T1000 (cell line): ENCODE measurements at regions not wholly inside any gene's neighbourhood (a gene's known extent, or its start where the extent isn't known, plus 50 kb on each side); places are given as distances from the start of the nearest gene placed in this dataset.
"Not testable (repeated sequence)": the region's sequence is repeated elsewhere in the genome, so short reads cannot be mapped to it uniquely, and the experiment has no call there.

Experiments used
- DNase-seq: peaks from one replicate; lab custom pipeline; 2025; ENCODE audit warnings: mixed read lengths; lab: John Stamatoyannopoulos, UW

DNA sequence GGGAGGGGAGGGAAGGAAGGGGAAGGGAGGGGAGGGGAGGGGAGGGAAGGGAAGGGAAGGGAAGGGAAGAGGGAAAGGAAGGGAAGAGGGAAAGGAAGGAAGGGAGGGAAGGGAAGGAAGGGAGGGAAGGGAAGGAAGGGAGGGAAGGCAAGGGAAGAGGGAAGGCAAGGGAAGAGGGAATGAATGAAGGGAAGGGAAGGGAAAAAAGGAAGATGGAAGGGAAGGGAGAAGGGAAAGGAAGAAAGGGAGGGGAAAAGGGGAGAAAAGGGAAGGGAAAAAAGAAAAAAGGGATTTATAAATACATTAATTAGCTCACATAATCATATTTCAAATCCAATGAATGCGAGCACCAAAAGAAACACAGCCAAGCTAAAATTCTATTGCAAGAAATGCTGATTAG lies 202.9 kb upstream of the LRRTM4 start:
- DNase-seq = no peak

DNA sequence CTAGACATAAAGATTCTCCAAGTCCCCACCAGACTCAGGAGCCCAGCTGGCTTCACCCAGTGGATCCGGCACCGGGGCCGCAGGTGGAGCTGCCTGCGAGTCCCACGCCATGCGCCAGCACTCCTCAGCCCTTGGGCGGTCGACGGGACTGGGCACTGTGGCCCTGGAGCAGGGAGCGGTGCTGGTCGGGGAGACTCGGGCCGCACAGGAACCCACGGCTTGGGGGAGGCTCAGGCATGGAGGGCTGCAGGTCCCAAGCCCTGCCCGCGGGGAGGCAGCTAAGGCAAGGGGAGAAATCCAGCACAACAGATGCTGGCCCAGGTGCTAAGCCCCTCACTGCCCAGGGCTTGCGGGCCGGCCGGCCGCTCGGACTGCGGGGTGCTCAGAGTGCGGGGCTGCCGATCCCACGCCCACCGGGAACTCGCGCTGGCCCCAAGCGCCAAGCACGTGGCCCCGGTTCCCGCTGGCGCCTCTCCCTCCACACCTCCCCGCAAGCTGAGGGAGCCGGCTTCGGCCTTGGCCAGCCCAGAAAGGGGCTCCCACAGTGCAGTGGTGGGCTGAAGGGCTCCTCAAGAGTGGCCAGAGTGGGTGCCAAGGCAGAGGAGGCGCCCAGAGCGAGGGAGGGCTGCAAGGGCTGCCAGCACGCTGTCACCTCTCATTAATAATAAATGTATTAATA lies 212.6 kb upstream of the LRRTM4 start:
- DNase-seq = not testable (repeated sequence)

DNA sequence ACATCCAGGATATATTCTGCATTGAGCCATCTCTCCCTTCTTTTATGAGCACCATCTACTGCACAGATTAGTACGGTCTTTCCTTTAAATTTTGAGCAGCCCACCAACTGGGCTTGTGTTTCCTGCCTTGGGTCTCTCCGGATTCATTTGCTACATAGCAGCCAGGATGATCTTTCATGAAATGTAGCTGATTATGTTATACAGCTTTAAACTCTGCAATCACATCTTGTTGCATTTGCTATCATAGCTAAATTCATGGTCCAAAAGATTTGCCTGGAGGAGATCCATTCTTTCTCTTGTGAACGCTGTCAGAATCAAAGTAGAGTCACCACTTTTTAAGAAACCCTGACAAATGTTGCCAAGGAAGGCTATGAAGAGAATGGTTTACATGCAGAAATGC lies 215.1 kb upstream of the LRRTM4 start:
- DNase-seq = no peak

DNA sequence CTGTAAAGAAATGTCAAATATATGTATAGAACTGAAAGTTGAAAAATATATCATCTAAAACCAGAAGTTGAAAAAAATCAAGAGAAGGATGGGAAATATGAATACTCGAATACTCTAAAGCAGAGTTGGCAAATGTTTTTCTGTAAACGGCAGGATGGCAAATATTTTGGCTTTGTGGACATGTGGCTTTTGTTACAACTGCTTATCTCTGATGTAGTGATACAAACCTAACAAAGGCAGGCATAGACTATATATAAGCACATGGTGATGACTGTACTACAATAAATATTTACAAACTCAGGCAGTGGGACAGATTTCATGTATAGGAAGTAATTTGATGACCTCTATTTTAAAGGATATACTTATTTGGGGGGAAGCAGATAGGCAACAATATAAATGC lies 224.6 kb upstream of the LRRTM4 start:
- no peak for DNase-seq

DNA sequence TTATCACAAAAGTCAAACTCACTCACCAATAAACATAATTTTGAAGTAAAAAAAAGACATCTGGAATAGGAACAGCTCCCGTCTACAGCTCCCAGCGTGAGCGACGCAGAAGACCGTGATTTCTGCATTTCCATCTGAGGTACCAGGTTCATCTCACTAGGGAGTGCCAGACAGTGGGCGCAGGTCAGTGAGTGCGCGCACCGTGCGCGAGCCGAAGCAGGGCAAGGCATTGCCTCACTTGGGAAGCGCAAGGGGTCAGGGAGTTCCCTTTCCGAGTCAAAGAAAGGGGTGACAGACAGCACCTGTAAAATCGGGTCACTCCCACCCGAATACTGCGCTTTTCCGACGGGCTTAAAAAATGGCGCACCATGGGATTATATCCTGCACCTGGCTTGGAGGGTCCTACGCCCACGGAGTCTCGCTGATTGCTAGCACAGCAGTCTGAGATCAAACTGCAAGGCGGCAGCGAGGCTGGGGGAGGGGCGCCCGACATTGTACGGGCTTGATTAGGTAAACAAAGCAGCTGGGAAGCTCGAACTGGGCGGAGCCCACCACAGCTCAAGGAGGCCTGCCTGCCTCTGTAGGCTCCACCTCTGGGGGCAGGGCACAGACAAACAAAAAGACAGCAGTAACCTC lies 231.7 kb upstream of the LRRTM4 start:
- not testable (repeated sequence) for DNase-seq

DNA sequence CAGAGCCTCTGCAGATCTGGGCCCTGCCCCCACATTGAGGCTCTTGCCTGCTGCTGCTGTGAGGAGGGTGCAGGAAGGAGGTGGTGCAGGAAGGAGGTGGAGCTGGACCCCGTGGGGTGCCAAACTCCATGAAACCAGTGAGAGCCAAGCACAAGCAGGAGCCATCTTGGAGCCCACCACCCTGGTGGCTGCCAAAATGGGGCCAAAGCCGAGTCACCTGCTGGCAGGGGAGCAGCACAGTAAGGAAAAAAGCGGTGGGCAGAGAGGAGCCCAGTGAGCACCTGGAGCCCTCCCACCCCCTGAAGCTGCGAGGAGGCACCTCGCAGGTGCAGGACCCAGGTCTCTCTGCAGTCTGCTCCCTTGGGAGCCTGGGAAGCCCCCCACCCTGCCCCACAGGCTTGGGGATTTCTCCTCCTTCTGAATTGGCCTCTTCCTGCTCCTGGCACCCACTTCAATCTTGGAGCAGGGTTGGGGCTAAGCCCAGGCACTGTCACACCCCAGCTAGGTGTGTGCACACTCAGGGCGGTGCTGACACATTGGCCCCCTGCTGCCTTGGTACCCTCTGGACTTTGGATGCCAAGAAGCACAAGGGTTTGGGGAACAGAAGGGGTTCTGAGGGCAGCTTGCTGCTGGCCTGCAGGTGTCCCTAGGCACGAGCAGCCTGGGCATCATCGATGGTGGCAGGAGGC lies 245.4 kb upstream of the LRRTM4 start:
- no peak for DNase-seq

DNA sequence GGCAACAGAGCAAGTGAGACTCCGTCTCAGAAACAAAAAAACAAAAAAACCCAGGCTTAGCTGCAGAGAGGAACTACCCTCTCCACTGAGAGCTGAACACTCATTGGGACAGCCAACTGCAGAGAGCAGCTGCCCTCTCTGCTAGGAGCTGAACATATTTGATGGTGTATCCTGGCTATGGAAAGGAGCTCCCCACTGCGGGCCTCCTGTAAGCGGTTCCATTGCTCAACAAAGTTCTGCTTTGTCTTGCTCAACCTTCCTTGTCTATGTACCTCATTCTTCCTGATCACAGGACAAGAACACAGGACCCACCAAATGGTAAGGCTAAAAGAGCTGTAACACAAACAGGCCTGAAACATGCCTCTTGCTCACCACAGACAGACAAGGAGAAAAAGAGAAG lies 246.3 kb upstream of the LRRTM4 start:
- DNase-seq = no peak

DNA sequence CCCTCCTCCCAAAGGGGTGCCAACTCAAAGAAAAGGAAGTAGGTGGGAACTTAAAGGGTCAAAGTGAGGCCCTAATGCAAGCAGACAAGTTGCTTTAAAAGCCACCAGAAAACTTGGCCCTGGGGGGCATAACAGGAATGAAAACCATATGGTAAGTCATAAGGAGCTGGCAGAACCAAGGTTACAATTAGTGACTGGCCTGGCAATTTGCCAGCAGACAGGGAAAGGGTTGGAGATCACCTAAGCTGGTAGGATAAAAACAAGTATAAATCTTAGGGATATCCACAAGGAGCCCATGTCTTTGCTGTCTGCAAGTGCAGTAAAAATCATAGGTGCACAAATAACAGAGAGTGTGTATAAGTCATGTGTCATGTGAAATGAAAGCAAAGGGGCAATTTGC lies 256.7 kb upstream of the LRRTM4 start:
- no peak for DNase-seq

- not testable (repeated sequence) for DNase-seq
Observed at GRCh38 chr2:77793500-77793899, 271.3 kb upstream of the LRRTM4 start.

DNA sequence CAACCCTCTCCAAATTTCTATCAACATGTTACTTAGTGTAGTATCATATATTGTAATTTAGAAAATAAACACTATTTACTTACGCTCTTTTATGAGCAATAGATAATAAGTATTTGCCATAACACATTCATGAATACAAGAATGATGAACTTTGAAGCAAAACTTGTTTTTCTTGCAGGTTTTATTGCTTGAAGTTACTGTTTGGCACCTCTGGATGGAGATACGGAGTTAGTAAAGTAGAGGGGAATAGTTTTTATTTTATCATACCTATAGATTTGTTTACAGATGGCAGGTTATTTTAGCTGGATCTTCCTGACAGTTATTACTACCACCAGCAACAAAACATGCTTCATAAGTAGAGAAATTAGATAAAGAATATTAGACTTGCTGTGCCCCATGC lies 274.2 kb upstream of the LRRTM4 start:
- no peak for DNase-seq

GRCh38 chr2:77797088-77797487 lies 274.9 kb upstream of the LRRTM4 start:
- DNase-seq = no peak

GRCh38 chr2:77800410-77800809 lies 278.2 kb upstream of the LRRTM4 start:
- DNase-seq = no peak

GRCh38 chr2:77807531-77808215 lies 285.5 kb upstream of the LRRTM4 start:
- DNase-seq = peak; percentile 28

GRCh38 chr2:77808599-77808998 lies 286.4 kb upstream of the LRRTM4 start:
- no peak for DNase-seq

- no peak for DNase-seq
Observed at GRCh38 chr2:77813599-77813998, 291.4 kb upstream of the LRRTM4 start.

DNA sequence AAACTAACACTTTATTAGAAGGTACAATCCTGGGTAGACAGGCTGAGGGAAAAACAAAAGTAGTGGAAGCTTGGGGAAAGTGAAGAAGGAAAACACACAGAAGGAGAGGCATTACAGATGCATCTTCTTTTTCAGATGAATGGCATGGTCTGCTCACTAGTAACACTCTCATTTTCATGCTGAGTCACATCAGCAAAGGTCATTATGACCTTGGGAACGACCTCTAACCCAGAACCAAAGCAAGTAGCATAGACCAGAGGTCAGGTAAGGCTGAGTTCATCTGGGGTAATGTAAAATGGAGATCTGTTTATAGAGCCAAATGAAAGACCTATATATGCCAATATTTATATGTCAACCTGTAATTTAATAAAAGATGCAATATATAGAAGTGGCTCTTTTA lies 294.4 kb upstream of the LRRTM4 start:
- DNase-seq = no peak

DNA sequence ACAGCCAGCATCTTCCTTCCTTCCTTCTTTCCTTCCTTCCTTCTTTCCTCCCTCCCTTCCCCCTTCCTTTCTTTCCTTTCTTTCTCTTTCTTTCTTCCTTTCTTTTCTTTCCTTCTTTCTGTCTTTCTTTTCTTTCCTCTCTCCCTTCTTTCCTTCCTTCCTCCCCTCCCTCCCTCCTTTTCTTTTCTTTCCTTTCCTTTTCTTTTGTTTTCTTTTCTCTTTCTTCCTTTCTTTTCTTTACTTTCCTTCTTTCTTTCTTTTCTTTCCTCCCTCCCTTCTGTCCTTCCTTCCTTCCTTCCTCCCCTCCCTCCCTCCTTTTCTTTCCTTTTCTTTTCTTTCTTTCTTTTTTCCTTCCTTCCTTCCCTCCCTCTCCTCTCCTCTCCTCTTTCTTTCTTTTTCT lies 296.0 kb upstream of the LRRTM4 start:
- DNase-seq = no peak

- no peak for DNase-seq
Observed at GRCh38 chr2:77823028-77823427, 300.9 kb upstream of the LRRTM4 start.

DNA sequence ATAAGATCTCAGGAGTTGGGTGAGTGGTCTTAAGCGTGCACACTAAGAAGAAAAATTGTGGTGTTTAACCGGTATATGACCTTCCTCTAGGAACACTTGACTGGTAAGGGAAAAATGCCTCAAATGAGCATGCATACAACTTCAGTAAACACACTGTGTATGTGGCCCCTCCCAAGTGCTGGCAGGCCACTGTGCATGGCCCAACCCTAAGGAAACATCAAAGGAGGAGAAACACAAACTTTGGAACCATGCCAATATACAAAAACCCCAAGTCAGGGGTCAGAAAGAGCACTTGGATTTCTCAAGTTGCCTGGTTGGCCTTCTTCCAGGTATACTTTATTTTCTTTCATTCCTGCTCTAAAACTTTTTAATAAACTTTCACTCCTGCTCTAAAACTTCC lies 308.9 kb upstream of the LRRTM4 start:
- DNase-seq = no peak

- DNase-seq = no peak
Observed at GRCh38 chr2:77831471-77831870, 309.3 kb upstream of the LRRTM4 start.

DNA sequence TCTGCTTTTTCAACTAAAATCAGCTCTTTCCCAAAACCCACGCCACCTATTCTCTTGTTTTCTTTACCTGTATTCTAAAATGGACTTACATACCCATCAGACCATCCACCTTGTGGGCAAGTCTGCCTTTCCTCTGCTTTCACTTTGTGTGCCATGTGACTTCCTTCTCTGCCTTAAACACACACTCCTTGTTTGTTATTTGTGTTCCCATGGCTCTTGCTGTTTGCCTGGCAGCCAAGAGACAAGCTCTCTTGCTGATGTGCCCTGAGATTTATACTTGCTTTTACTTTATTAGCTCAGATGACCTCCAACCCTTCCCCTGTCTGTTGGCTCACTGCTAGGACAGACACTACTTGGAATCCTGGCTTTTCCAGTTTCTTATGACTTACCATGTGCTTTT lies 309.7 kb upstream of the LRRTM4 start:
- no peak for DNase-seq

DNA sequence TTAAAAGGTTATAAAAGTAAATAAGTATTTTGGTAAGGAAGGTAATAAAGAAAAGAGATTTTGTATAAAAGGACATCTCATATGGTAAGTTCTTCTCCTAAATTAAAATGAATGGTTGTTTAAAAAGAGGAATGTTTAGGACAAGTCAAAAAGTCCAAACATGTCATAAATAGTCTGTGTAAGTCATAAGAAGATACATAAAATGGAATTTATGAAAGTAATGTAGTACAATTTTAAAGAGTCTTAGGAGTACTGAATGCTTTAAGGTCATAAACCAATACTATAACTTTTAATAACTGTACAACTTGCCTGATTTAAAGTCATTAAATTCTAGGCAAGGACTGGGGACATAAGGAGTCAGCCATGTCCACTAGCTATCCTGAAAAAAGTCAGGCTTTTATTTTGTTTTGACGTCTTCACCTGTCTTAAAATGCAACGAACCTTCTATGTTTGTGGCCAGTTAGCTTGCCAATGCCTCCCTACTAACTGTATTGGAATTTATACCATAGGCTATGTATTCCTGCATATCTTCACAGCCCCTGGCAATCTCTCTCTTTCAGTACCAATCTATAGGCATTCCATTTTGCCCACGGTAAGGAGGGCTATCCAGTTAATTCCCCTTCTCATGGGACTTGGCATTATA lies 312.3 kb upstream of the LRRTM4 start:
- no peak for DNase-seq
